Iris pigment epithelial cell (primary cell): ENCODE measurements at regions not wholly inside any gene's neighbourhood (a gene's known extent, or its start where the extent isn't known, plus 50 kb on each side); places are given as distances from the start of the nearest gene placed in this dataset.
"Not testable (repeated sequence)": the region's sequence is repeated elsewhere in the genome, so short reads cannot be mapped to it uniquely, and the experiment has no call there.

ENCODE experiments used
- DNase-seq: peaks from one replicate; pipeline ENCODE4 v3.0.0-alpha.2; 2011; ENCODE audit warnings: low read depth

GRCh38 chr3:75840160-75840559, 54.8 kb upstream of the ZNF717 start:
- DNase-seq: peak; percentile 12

GRCh38 chr3:75850301-75851008, 65.1 kb upstream of the ZNF717 start:
- DNase-seq: not testable (repeated sequence)

- DNase-seq: no peak
Measured at GRCh38 chr3:75863130-75863529, 77.8 kb upstream of the ZNF717 start.

GRCh38 chr3:75863878-75864277, 78.5 kb upstream of the ZNF717 start:
- no peak for DNase-seq

- DNase-seq: not testable (repeated sequence)
Measured at GRCh38 chr3:75883719-75884118, 98.4 kb upstream of the ZNF717 start.

- DNase-seq: no peak
Measured at GRCh38 chr3:75886971-75887526, 101.7 kb upstream of the ZNF717 start.

- DNase-seq: no peak
Measured at GRCh38 chr3:75894234-75894633, 108.9 kb upstream of the ZNF717 start.

GRCh38 chr3:75896265-75896664, 110.9 kb upstream of the ZNF717 start:
- no peak for DNase-seq

- peak; percentile 34 for DNase-seq
Measured at GRCh38 chr3:75901446-75901845, 116.1 kb upstream of the ZNF717 start.

- peak; percentile 70 for DNase-seq
Measured at GRCh38 chr3:75906555-75907112, 121.3 kb upstream of the ZNF717 start.

GRCh38 chr3:75913800-75914350, 128.5 kb upstream of the ZNF717 start:
- no peak for DNase-seq

- not testable (repeated sequence) for DNase-seq
Measured at GRCh38 chr3:75914741-75915140, 129.4 kb upstream of the ZNF717 start.

- no peak for DNase-seq
Measured at GRCh38 chr3:75938921-75939320, 153.6 kb upstream of the ZNF717 start.

- peak; percentile 70 for DNase-seq
Measured at GRCh38 chr3:75951941-75952340, 166.6 kb upstream of the ZNF717 start.

GRCh38 chr3:75960031-75960430, 174.7 kb upstream of the ZNF717 start:
- peak; percentile 82 for DNase-seq

- DNase-seq: not testable (repeated sequence)
Measured at GRCh38 chr3:75962054-75962453, 176.7 kb upstream of the ZNF717 start.

GRCh38 chr3:75967071-75967470, 181.7 kb upstream of the ZNF717 start:
- no peak for DNase-seq

GRCh38 chr3:75978686-75979085, 193.3 kb upstream of the ZNF717 start:
- peak; percentile 95 for DNase-seq

GRCh38 chr3:75981401-75981800, 196.1 kb upstream of the ZNF717 start:
- no peak for DNase-seq

- DNase-seq: no peak
Measured at GRCh38 chr3:75982151-75982550, 196.8 kb upstream of the ZNF717 start.

GRCh38 chr3:75983111-75983510, 197.8 kb upstream of the ZNF717 start:
- peak; percentile 16 for DNase-seq

- peak; percentile 82 for DNase-seq
Measured at GRCh38 chr3:75983609-75984290, 198.4 kb upstream of the ZNF717 start.

GRCh38 chr3:75985432-75985831, 200.1 kb upstream of the ZNF717 start:
- peak; percentile 43 for DNase-seq
